GM18858 (cell line): ENCODE measurements at regions not wholly inside any gene's neighbourhood (a gene's known extent, or its start where the extent isn't known, plus 50 kb on each side); places are given as distances from the start of the nearest gene placed in this dataset.

Experiments
- ATAC-seq: cut with Tn5 transposase; IDR thresholded peaks from one replicate; pipeline ENCODE4 v1.9.1; 2021; ENCODE audit not compliant: unreplicated experiment

DNA sequence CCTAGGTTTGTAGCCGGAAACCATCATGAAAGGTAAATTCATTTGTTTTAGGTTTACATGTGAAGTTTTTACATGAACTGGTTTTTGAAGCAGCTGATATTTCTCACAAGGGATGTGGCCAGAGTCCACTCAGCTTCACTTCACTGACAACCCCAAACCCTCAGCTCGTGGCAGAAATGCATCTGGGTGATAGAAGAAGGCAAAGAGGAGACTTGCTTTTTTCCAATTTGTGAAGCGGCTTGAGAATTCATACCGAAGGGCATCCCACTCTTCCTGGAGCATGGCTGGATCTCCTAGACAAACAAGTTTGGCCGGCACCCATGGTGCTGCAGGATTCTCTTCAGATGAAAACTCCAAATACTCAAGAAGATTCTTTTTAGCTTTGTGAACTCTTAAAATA, 392.8 kb upstream of the CNR1 start:
- no peak for ATAC-seq

GRCh38 chr6:88556663-88557062, 390.5 kb upstream of the CNR1 start:
- no peak for ATAC-seq

DNA sequence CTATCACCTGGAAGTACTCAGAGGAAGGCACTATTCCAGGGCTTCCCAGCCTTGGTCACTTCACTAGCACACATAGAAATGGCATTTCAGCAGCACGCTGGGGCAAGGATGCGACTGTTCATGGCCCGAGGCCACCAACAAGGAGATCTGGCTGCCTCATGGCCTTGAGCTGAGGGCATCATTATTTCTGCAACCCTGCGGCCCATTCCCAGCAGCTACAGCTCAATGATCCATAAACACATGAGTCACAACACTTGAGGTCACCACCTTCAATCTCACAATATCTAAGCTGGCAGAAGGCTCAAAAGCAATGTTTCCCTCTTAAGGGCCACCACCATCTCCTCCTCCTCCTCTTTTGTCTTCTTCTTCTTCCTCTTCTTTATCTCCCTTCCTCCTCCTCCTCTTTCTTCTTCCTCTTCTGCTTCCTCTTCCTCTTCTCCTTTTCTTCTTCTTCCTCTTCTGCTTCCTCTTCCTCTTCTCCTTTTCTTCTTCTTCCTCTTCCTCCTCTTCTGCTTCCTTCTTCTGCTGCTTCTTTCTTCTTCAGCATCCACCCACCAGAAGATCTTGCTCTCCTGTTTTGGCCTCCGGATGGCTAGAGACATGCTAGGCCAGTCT, 382.9 kb upstream of the CNR1 start:
- no peak for ATAC-seq

- ATAC-seq, result no peak
Measured at GRCh38 chr6:88547768-88548167, 381.6 kb upstream of the CNR1 start.

GRCh38 chr6:88545991-88546390, 379.8 kb upstream of the CNR1 start:
- ATAC-seq, result no peak

- no peak for ATAC-seq
Measured at GRCh38 chr6:88544986-88545612, 379.0 kb upstream of the CNR1 start.

DNA sequence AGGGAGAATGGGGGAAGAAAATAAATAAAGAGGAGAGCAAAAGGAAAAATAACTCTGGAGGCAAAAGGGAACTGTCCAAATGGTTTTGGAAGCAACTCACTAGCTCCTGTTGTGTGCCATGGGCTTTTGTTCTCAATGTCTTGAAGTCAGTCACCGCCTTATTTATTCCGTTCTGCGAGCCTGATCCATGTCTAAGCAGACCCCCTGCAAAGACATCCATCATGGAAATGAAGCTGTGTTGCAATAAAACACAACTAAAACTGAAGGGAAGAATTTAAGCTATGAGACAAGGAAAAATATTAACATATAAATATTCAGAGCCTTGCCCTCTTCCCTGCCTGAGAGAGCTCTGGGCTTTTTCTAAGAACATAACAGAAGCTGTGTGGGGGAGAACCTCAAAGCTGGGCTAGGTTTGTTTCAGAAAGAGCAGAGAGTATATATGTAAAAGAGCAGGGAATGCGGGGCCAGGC, 373.2 kb upstream of the CNR1 start:
- no peak for ATAC-seq

DNA sequence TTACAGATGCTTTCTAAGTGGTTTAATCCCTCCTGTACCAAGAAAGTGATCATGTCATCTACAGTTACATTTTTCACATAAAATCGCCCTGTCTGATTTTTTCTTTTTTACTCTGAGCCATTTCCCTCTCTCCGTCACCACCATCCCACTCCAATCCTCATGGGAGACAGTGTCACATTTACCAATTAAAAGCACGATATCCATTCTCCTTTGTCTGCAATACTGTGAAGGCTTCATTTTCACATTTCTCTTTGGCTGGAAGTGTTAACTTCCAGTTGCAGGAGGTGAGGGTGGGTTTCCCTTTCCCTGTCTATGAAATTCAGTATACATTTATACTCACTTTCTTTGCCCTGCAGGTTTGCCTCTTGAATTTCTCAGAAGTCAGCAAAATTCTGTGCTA, 372.7 kb upstream of the CNR1 start:
- ATAC-seq, result no peak

- no peak for ATAC-seq
Measured at GRCh38 chr6:88538130-88538706, 372.1 kb upstream of the CNR1 start.

- ATAC-seq, result no peak
Measured at GRCh38 chr6:88536071-88536625, 370.0 kb upstream of the CNR1 start.

DNA sequence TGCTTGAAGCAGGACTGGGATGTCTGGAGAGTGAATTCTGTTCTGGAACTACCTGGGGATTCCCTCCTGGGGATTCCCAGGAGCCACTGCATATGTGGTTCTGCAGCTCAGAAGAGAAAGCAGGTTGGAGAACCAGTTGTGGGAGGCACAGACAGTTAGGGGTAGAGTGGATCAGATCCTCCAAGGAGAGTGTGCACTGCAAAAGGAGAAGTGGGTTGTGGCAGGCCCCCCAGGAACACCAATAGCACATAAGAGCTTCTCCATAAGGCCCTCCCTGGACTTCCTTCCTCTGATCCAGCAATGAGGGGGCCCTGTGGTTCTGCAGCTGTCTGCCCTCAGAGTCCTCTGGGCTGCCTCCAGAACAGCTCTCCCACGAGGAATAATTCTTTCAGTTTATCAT, 369.2 kb upstream of the CNR1 start:
- ATAC-seq, result no peak

GRCh38 chr6:88532241-88532860, 366.2 kb upstream of the CNR1 start:
- no peak for ATAC-seq

DNA sequence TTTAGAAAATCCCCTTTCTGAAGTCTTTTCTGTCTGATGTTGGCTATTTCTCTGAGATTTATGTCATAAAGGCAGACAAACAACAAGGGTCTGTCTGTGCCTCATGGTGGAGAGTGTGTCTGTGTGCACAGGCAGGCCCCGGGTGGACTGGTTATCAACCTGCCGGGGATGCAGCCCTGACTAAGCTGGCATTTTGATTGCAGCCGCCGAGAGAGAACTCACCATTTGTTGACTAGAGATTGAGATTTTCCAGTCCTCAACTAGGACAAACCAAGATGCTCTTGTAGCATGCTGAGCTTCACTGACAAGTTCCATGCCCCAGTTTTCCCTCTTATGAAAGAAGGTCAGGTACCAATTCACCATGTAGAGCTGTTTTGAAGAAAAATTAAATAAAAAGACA, 363.6 kb upstream of the CNR1 start:
- no peak for ATAC-seq

GRCh38 chr6:88520445-88520844, 354.3 kb upstream of the CNR1 start:
- no peak for ATAC-seq

DNA sequence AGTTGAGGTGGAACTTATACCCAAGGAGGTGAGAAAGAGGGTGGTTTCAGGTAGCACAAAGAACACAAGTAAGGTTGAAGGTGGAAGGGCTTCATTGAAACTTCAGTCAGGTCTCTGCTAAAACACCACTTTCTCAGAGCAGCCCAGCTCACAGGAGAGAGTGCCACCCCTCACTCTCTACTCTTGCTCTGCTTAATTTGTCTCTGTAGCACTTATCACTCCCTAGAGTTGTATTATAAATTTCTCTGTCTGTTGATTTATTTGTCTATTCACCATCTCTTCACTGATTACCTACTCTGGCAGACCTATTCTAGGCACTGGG, 353.8 kb upstream of the CNR1 start:
- ATAC-seq, result no peak

DNA sequence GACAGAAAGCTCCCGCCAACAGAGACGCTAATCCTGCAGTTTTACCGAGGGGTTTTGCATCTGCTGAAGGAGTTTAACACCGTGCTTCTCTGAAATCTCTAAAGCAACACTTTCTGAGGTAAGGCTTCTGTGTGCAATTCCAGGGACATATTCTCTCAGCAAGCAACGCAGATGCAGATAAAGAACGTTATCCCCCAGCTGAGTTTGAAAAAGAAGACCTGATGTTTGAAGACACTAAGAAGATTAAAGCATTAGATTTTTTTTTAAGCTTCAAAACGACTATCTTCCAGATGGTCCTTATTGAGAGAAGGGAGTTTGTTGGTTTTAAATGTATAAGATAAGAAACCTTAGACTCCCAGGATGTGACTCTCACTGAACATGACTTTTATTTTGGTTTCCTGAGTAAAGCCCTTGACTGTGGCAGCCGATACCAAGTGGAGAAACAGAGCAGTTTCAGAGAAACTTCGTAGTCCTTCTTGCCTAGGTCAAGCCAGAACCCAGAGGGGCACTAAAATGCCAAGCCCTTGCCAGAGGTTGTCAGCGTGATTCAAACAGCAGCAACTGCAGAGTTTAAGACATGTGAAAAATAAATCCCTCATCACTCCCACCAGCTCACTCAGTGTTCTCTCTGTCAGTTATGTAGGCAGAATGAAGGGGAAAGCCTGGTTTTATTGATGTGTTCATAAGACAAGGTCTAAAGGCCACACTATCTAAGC, 353.3 kb upstream of the CNR1 start:
- ATAC-seq, result no peak

GRCh38 chr6:88517737-88518136, 351.6 kb upstream of the CNR1 start:
- no peak for ATAC-seq

GRCh38 chr6:88513920-88514319, 347.8 kb upstream of the CNR1 start:
- no peak for ATAC-seq

DNA sequence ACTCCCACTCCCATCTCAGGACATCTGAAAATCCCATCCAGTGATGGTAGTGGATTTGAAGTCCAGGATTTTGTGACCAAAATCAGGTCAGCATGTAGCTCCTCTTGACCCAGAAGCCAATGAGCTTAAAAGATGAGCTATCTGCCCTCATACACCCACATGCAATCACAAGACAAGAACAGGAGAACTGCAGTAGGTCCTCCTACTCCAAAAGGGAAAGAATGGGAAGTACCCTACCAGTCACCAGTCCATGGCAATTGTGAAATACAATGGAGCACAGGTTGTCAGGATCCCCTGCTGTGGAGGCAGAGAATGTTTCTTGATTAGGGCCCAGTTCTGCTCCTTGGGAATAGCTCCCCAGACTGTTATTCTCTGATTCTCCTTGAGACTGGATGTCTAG, 347.3 kb upstream of the CNR1 start:
- no peak for ATAC-seq

- no peak for ATAC-seq
Measured at GRCh38 chr6:88512951-88513350, 346.8 kb upstream of the CNR1 start.

DNA sequence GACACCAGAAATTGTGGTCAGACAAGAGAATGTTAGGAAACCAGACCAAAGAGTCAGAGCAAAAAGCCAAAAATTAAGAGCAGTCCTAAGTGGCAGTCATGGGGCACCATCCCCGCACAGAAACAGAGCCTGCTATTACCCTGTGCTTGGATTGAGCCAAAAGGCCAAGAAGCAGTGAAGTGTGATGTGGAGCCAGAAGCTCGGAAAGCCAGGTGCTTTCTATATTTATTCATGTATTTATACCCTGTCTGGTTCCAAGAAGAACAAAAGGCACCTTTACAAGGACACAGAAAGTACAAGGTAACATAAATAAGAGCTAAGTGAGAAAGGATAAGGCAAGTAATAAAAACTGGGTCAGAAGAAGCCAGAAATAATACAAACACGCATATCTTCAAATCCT, 336.2 kb upstream of the CNR1 start:
- no peak for ATAC-seq
